Glomerular endothelial cell (primary cell): ENCODE measurements at regions not wholly inside any gene's neighbourhood (a gene's known extent, or its start where the extent isn't known, plus 50 kb on each side); places are given as distances from the start of the nearest gene placed in this dataset.
"Not testable (repeated sequence)": the region's sequence is repeated elsewhere in the genome, so short reads cannot be mapped to it uniquely, and the experiment has no call there.

Experiments
- DNase-seq: peaks from one replicate; pipeline ENCODE4 v3.0.0-alpha.2; 2011; ENCODE audit warnings: low read depth, low spot score; ENCODE audit errors: extremely low read depth

GRCh38 chr7:106354822-106355221, 70.0 kb upstream of the NAMPT start:
- no peak for DNase-seq

- DNase-seq = no peak
Measured at GRCh38 chr7:106353944-106354343, 69.2 kb upstream of the NAMPT start.

GRCh38 chr7:106348231-106348630, 63.4 kb upstream of the NAMPT start:
- no peak for DNase-seq

- DNase-seq = no peak
Measured at GRCh38 chr7:106347229-106347833, 62.5 kb upstream of the NAMPT start.

GRCh38 chr7:106346678-106347217, 62.0 kb upstream of the NAMPT start:
- no peak for DNase-seq

GRCh38 chr7:106346167-106346677, 61.4 kb upstream of the NAMPT start:
- no peak for DNase-seq

- DNase-seq = no peak
Measured at GRCh38 chr7:106345421-106346166, 60.8 kb upstream of the NAMPT start.

GRCh38 chr7:106344861-106345260, 60.1 kb upstream of the NAMPT start:
- no peak for DNase-seq

- DNase-seq = no peak
Measured at GRCh38 chr7:106344211-106344610, 59.4 kb upstream of the NAMPT start.

- DNase-seq = not testable (repeated sequence)
Measured at GRCh38 chr7:106342049-106342448, 57.3 kb upstream of the NAMPT start.

GRCh38 chr7:106340247-106340596, 55.4 kb upstream of the NAMPT start:
- not testable (repeated sequence) for DNase-seq

- DNase-seq = no peak
Measured at GRCh38 chr7:106339513-106340246, 54.9 kb upstream of the NAMPT start.

GRCh38 chr7:106337754-106338153, 53.0 kb upstream of the NAMPT start:
- DNase-seq = no peak

GRCh38 chr7:106335814-106336213, 51.0 kb upstream of the NAMPT start:
- DNase-seq = no peak
